ENCODE measurements at regions not wholly inside any gene's neighbourhood (a gene's known extent, or its start where the extent isn't known, plus 50 kb on each side); places are given as distances from the start of the nearest gene placed in this dataset.
"Not testable (repeated sequence)": the region's sequence is repeated elsewhere in the genome, so short reads cannot be mapped to it uniquely, and the experiment has no call there.

DNA sequence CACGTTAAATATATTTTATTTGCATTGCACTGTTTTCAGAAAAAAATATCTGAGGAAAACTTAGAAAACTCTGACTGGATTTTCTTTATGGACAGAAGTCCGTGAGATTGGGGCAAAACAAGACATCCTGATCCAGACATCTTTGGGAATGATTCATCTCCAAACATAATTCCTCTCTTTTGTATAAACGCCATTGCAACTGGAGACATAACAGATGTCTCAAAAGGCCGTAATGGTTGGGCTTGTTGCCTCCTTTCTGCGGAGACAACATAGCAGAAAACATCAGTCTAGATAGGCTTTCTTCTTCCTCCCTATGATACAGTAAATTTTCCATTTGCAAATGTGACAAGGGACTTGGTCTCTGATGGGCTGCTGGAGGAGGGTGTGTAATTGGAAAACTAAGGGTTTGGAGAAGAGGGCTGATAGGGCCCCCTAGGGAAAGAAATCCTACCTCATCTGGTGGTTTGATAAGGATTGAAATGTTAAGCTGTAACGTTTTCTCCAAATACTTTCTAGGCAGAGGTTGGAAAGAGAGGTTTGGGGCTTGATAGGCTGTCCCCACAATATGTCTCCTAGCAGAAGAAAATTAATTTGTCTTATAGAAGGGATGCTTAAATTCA, 631.5 kb upstream of the ST8SIA4 start:
- Histone ChIP-seq H3K9ac (ENCODE audit: low read depth, low read length) (no peak overlapping the region), H3K27me3 (ENCODE audit: insufficient read depth, low read length, poor library complexity) (no peaks in the 10 kb centered on the region), H3K4me3 (ENCODE audit: low read depth in 1 of 2, low read length in 2 of 2) (no peak overlapping the region), H3K4me2 (ENCODE audit: insufficient read depth, low read length) (no peak overlapping the region), H3K36me3 (ENCODE audit: insufficient read depth, low read length) (no peaks in the 10 kb centered on the region), H3K4me1 (ENCODE audit: insufficient read depth, low read length) (no peaks in the 10 kb centered on the region), H4K20me1 (ENCODE audit: insufficient read depth, low read length) (no peaks in the 10 kb centered on the region), H3K27ac (ENCODE audit: low read length) (no peak overlapping the region), H3K79me2 (ENCODE audit: insufficient read depth, low read length) (no peaks in the 10 kb centered on the region), H2AFZ (ENCODE audit: low read depth, low read length) (no peak overlapping the region), H3K9me3 (ENCODE audit: insufficient read depth, low read length, severe bottlenecking) (no peaks in the 10 kb centered on the region)
- ATAC-seq (ENCODE audit: insufficient read depth, low read depth): no peak
- no peak for DNase-seq
- TF ChIP-seq, protein P1, sequence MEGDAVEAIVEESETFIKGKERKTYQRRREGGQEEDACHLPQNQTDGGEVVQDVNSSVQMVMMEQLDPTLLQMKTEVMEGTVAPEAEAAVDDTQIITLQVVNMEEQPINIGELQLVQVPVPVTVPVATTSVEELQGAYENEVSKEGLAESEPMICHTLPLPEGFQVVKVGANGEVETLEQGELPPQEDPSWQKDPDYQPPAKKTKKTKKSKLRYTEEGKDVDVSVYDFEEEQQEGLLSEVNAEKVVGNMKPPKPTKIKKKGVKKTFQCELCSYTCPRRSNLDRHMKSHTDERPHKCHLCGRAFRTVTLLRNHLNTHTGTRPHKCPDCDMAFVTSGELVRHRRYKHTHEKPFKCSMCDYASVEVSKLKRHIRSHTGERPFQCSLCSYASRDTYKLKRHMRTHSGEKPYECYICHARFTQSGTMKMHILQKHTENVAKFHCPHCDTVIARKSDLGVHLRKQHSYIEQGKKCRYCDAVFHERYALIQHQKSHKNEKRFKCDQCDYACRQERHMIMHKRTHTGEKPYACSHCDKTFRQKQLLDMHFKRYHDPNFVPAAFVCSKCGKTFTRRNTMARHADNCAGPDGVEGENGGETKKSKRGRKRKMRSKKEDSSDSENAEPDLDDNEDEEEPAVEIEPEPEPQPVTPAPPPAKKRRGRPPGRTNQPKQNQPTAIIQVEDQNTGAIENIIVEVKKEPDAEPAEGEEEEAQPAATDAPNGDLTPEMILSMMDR (IDR thresholded peaks at IDR 0.05; ENCODE audit: borderline replicate concordance, extremely low read depth, low read length, poor library complexity, severe bottlenecking): no peak
- TF ChIP-seq EZH2 (IDR thresholded peaks at IDR 0.05; ENCODE audit: borderline replicate concordance, low read depth, low read length, severe bottlenecking): no peak

DNA sequence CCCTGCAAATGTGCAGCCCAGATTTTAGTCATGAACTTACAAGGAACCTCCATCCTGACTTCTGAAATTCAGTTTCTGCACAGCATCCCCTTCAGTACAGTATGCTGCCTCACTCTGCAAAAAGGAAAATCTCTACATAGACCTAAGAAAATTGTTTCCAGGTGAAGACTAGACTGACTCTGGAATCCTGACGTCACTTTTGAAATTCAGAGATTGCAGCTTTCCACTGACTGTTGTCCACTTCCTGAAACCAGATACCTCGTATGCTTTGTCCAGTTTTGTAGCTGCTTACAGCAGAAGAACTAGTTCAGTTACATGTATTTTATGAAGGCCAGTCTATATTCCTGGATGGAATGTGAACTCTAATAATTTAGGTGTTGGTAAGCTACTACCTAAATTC, 629.3 kb upstream of the ST8SIA4 start:
- H3K27ac ChIP-seq (ENCODE audit: low read length): no peak overlapping the region
- no peak overlapping the region for H3K9ac ChIP-seq (ENCODE audit: low read depth, low read length)
- H3K79me2 ChIP-seq (ENCODE audit: insufficient read depth, low read length): no peaks in the 10 kb centered on the region
- no peaks in the 10 kb centered on the region for H3K4me1 ChIP-seq (ENCODE audit: insufficient read depth, low read length)
- H2AFZ ChIP-seq (ENCODE audit: low read depth, low read length): no peak overlapping the region
- H3K4me3 ChIP-seq (ENCODE audit: low read depth in 1 of 2, low read length in 2 of 2): no peak overlapping the region
- H3K36me3 ChIP-seq (ENCODE audit: insufficient read depth, low read length): no peaks in the 10 kb centered on the region
- no peaks in the 10 kb centered on the region for H4K20me1 ChIP-seq (ENCODE audit: insufficient read depth, low read length)
- DNase-seq (no peak), ATAC-seq (ENCODE audit: insufficient read depth, low read depth) (no peak)
- H3K27me3 ChIP-seq (ENCODE audit: insufficient read depth, low read length, poor library complexity): no peaks in the 10 kb centered on the region
- H3K9me3 ChIP-seq (ENCODE audit: insufficient read depth, low read length, severe bottlenecking): no peaks in the 10 kb centered on the region
- no peak overlapping the region for H3K4me2 ChIP-seq (ENCODE audit: insufficient read depth, low read length)
- no peak for TF ChIP-seq EZH2 (IDR thresholded peaks at IDR 0.05; ENCODE audit: borderline replicate concordance, low read depth, low read length, severe bottlenecking)
- TF ChIP-seq, protein P1 (IDR thresholded peaks at IDR 0.05; ENCODE audit: borderline replicate concordance, extremely low read depth, low read length, poor library complexity, severe bottlenecking): no peak

DNA sequence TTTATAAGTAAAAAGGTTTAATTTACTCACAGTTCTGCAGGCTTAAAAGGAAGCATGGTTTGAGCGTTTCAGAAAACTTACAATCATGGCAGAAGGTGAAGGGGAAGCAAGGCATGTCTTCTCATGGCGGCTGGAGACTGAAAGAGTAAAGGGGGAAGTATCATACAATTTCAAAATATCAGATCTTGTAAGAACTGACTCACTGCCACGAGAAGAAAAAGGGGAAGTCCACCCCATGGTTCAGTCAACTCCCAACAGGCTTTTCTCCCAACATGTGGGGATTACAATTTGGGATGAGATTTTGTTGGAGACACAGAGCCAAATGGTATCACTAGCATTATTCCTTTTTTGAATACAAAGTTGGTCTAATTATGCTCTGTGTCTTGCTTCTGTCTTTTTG, 627.9 kb upstream of the ST8SIA4 start:
- Histone ChIP-seq H3K27me3 (ENCODE audit: insufficient read depth, low read length, poor library complexity) (no peaks in the 10 kb centered on the region), H3K79me2 (ENCODE audit: insufficient read depth, low read length) (no peaks in the 10 kb centered on the region), H3K4me1 (ENCODE audit: insufficient read depth, low read length) (no peaks in the 10 kb centered on the region), H4K20me1 (ENCODE audit: insufficient read depth, low read length) (no peaks in the 10 kb centered on the region), H3K9ac (ENCODE audit: low read depth, low read length) (no peak overlapping the region), H3K9me3 (ENCODE audit: insufficient read depth, low read length, severe bottlenecking) (no peaks in the 10 kb centered on the region), H3K4me3 (ENCODE audit: low read depth in 1 of 2, low read length in 2 of 2) (no peak overlapping the region), H3K4me2 (ENCODE audit: insufficient read depth, low read length) (no peak overlapping the region), H2AFZ (ENCODE audit: low read depth, low read length) (no peak overlapping the region), H3K27ac (ENCODE audit: low read length) (no peak overlapping the region), H3K36me3 (ENCODE audit: insufficient read depth, low read length) (no peaks in the 10 kb centered on the region)
- TF ChIP-seq, protein P1 (IDR thresholded peaks at IDR 0.05; ENCODE audit: borderline replicate concordance, extremely low read depth, low read length, poor library complexity, severe bottlenecking): no peak
- TF ChIP-seq EZH2 (IDR thresholded peaks at IDR 0.05; ENCODE audit: borderline replicate concordance, low read depth, low read length, severe bottlenecking): no peak
- no peak for DNase-seq
- no peak for ATAC-seq (ENCODE audit: insufficient read depth, low read depth)

DNA sequence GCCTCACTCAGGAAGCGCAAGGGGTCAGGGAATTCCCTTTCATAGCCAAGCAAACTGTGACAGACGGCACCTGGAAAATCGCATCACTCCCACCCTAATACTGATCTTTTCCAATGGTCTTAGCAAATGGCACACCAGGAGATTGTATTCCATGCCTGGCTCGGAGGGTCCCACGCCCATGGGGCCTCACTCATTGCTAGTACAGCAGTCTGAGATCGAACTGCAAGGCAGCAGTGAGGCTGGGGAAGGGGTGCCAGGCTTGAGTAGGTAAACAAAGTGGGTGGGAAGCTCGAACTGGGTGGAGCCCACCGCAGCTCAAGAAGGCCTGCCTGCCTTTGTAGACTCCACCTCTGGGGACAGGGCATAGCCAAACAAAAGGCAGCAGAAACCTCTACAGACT, 626.0 kb upstream of the ST8SIA4 start:
- ATAC-seq (ENCODE audit: insufficient read depth, low read depth); H4K20me1 ChIP-seq (ENCODE audit: insufficient read depth, low read length); H3K4me1 ChIP-seq (ENCODE audit: insufficient read depth, low read length); H3K27ac ChIP-seq (ENCODE audit: low read length); H3K9ac ChIP-seq (ENCODE audit: low read depth, low read length); H2AFZ ChIP-seq (ENCODE audit: low read depth, low read length); H3K36me3 ChIP-seq (ENCODE audit: insufficient read depth, low read length); H3K79me2 ChIP-seq (ENCODE audit: insufficient read depth, low read length); H3K4me2 ChIP-seq (ENCODE audit: insufficient read depth, low read length); H3K27me3 ChIP-seq (ENCODE audit: insufficient read depth, low read length, poor library complexity); DNase-seq; H3K4me3 ChIP-seq (ENCODE audit: low read depth in 1 of 2, low read length in 2 of 2); H3K9me3 ChIP-seq (ENCODE audit: insufficient read depth, low read length, severe bottlenecking): not testable (repeated sequence)

Measured in DND-41 (cell line).